Fibroblast of lung (primary cell): ENCODE measurements at regions not wholly inside any gene's neighbourhood (a gene's known extent, or its start where the extent isn't known, plus 50 kb on each side); places are given as distances from the start of the nearest gene placed in this dataset.

ENCODE experiments used
- EZH2 ChIP-seq: IDR thresholded peaks from 2 replicates; pipeline ENCODE4 v1.5.1; 2012; ENCODE audit warnings: low read length, control low read depth, mild to moderate bottlenecking; ENCODE audit errors: missing control alignments
- TF ChIP-seq, protein P1 (sequence below), 2 donors: IDR thresholded peaks in 1 of 2; conservative IDR thresholded peaks in 1 of 2; 1 replicate in 1 of 2; 2 replicates in 1 of 2; pipeline ENCODE4 v1.5.1; 2011 to 2012; ENCODE audit warnings: low read length in 2 of 2, control low read depth in 1 of 2, inconsistent platforms in 1 of 2, low read depth in 1 of 2, mild to moderate bottlenecking in 1 of 2

DNA sequence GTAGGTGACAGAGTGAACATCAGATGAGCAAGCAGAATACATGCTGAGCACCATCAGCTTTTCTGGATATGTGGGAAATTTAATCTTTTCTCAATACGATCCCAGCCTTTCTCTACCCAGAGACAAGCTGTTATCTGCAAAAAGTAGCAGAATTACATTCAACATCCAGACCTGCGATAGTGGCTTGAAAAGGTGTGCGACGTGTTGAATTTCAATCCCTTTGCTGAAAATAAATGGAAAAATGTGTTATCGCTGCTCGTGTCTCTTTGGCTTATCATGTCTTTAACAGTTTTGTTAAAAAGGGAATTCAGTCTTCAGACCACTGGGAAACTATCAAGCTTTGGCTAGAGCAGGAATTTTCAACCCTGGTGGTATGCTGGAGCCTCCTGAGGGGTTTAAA lies 98.8 kb upstream of the FAM20A start:
- TF ChIP-seq, protein P1, sequence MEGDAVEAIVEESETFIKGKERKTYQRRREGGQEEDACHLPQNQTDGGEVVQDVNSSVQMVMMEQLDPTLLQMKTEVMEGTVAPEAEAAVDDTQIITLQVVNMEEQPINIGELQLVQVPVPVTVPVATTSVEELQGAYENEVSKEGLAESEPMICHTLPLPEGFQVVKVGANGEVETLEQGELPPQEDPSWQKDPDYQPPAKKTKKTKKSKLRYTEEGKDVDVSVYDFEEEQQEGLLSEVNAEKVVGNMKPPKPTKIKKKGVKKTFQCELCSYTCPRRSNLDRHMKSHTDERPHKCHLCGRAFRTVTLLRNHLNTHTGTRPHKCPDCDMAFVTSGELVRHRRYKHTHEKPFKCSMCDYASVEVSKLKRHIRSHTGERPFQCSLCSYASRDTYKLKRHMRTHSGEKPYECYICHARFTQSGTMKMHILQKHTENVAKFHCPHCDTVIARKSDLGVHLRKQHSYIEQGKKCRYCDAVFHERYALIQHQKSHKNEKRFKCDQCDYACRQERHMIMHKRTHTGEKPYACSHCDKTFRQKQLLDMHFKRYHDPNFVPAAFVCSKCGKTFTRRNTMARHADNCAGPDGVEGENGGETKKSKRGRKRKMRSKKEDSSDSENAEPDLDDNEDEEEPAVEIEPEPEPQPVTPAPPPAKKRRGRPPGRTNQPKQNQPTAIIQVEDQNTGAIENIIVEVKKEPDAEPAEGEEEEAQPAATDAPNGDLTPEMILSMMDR (conservative IDR thresholded peaks at IDR 0.05 in 1 of 2, IDR thresholded peaks at IDR 0.05 in 1 of 2; ENCODE audit: low read depth in 1 of 2, low read length in 2 of 2): no peak
- no peak for TF ChIP-seq EZH2
